IMR-90 (cell line): ENCODE measurements at regions not wholly inside any gene's neighbourhood (a gene's known extent, or its start where the extent isn't known, plus 50 kb on each side); places are given as distances from the start of the nearest gene placed in this dataset.

Experiments used
- ATAC-seq: fragments of 200-7000 bp; cut with Tn5 transposase; 2 replicates; pipeline ENCODE4 v1.9.1; 2020; ENCODE audit warnings: low read depth, mild to moderate bottlenecking, moderate library complexity
- BruUV-seq: library from RNA; stranded (reverse); fragments of 400-500 nt; replicated peaks from 2 replicates; lab custom pipeline; 2021; lab: Mats Ljungman, UMichigan
- CTCF ChIA-PET: fragments of 300-600 bp; formaldehyde crosslinking; extraction: SDS; loops from one replicate; lab custom pipeline; 2021; ENCODE audit warnings: antibody characterized with exemption; lab: Yijun Ruan, JAX
- POLR2A ChIA-PET: fragments of 300-600 bp; sonication (Branson Sonifier 250); formaldehyde crosslinking; loops from one replicate; lab custom pipeline; 2022; ENCODE audit warnings: antibody characterized with exemption; ENCODE audit not compliant: unreplicated experiment; lab: Charles Lee
- DNase-seq: peaks from one replicate; pipeline ENCODE4 v3.0.0; 2013
- H2AFZ ChIP-seq: replicated peaks from 2 replicates; pipeline ENCODE3; 2013; ENCODE audit warnings: low read length, mild to moderate bottlenecking; ENCODE audit not compliant: poor library complexity
- H2AK5ac ChIP-seq: 2 replicates; pipeline ENCODE4 v1.6.1; 2013; ENCODE audit warnings: low read depth, low read length, inconsistent platforms
- H2AK9ac ChIP-seq: replicated peaks from 2 replicates; pipeline ENCODE3; 2013; ENCODE audit warnings: mild to moderate bottlenecking, low read depth, low read length, moderate library complexity; ENCODE audit not compliant: poor library complexity
- H2BK120ac ChIP-seq: 2 replicates; pipeline ENCODE4 v1.6.1; 2013; ENCODE audit warnings: low read depth, low read length, inconsistent platforms
- H2BK15ac ChIP-seq: 3 replicates; pipeline ENCODE4 v1.6.1; 2013; ENCODE audit warnings: low read depth, low read length, inconsistent platforms
- H2BK20ac ChIP-seq: 2 replicates; pipeline ENCODE4 v1.6.1; 2013; ENCODE audit warnings: low read depth, mild to moderate bottlenecking, inconsistent platforms, low read length, moderate library complexity
- H2BK5ac ChIP-seq: 2 replicates; pipeline ENCODE4 v1.6.1; 2013; ENCODE audit warnings: mild to moderate bottlenecking, low read depth, low read length, inconsistent platforms; ENCODE audit not compliant: poor library complexity, severe bottlenecking
- H3K14ac ChIP-seq: replicated peaks from 2 replicates; pipeline ENCODE4 v1.6.1; 2013; ENCODE audit warnings: low read depth, low read length, inconsistent platforms
- H3K18ac ChIP-seq: 2 replicates; pipeline ENCODE4 v1.6.1; 2013; ENCODE audit warnings: low read depth, low read length, control low read depth
- H3K23ac ChIP-seq: 2 replicates; pipeline ENCODE4 v1.6.1; 2013; ENCODE audit warnings: low read depth, low read length, inconsistent platforms
- H3K27ac ChIP-seq: 2 replicates; pipeline ENCODE4 v1.5.1; 2013; ENCODE audit warnings: mild to moderate bottlenecking, control low read depth, low read length; ENCODE audit not compliant: insufficient read depth
- H3K27me3 ChIP-seq: 2 replicates; pipeline ENCODE4 v1.6.1; 2013; ENCODE audit warnings: low read length; ENCODE audit not compliant: control insufficient read depth, insufficient read depth
- H3K36me3 ChIP-seq: 2 replicates; pipeline ENCODE4 v1.6.1; 2013; ENCODE audit warnings: low read length, mixed read lengths; ENCODE audit not compliant: control insufficient read depth, insufficient read depth
- H3K4ac ChIP-seq: 2 replicates; pipeline ENCODE4 v1.6.1; 2013; ENCODE audit warnings: low read depth, low read length, inconsistent platforms
- H3K4me1 ChIP-seq: 2 replicates; pipeline ENCODE4 v1.6.1; 2013; ENCODE audit warnings: low read length, mixed read lengths; ENCODE audit not compliant: control insufficient read depth, insufficient read depth
- H3K4me2 ChIP-seq: 2 replicates; pipeline ENCODE4 v1.6.1; 2013; ENCODE audit warnings: low read depth, mild to moderate bottlenecking, control low read depth, low read length, moderate library complexity
- H3K4me3 ChIP-seq: 2 replicates; pipeline ENCODE4 v1.5.1; 2013; ENCODE audit warnings: low read depth, mild to moderate bottlenecking, control low read depth, low read length, moderate library complexity; ENCODE audit not compliant: insufficient read depth
- H3K56ac ChIP-seq: 2 replicates; pipeline ENCODE4 v1.6.1; 2013; ENCODE audit warnings: low read length, inconsistent platforms; ENCODE audit not compliant: insufficient read depth; ENCODE audit errors: extremely low read depth
- H3K79me1 ChIP-seq, 2 experiments: 2 replicates each; pipeline ENCODE4 v1.6.1; 2013; ENCODE audit warnings: low read length in 2 of 2, inconsistent platforms in 1 of 2, low read depth in 1 of 2
- H3K9ac ChIP-seq: 2 replicates; pipeline ENCODE4 v1.6.1; 2013; ENCODE audit warnings: low read depth, low read length, control low read depth
- H3K9me1 ChIP-seq: 2 replicates; pipeline ENCODE4 v1.6.1; 2013; ENCODE audit warnings: low read length, inconsistent platforms; ENCODE audit not compliant: insufficient read depth
- H3K9me3 ChIP-seq: 2 replicates; pipeline ENCODE4 v1.6.1; 2013; ENCODE audit warnings: low read length; ENCODE audit not compliant: control insufficient read depth, insufficient read depth
- H4K20me1 ChIP-seq: 2 replicates; pipeline ENCODE4 v1.6.1; 2013; ENCODE audit warnings: low read length, inconsistent platforms; ENCODE audit not compliant: insufficient read depth
- H4K5ac ChIP-seq: 2 replicates; pipeline ENCODE4 v1.6.1; 2013; ENCODE audit warnings: mild to moderate bottlenecking, low read depth, low read length, control low read depth
- H4K8ac ChIP-seq, 2 experiments: 2 replicates each; pipeline ENCODE4 v1.6.1; 2013; ENCODE audit warnings: low read depth in 2 of 2, low read length in 2 of 2, control low read depth in 1 of 2, inconsistent platforms in 1 of 2
- H4K91ac ChIP-seq: 2 replicates; pipeline ENCODE4 v1.6.1; 2013; ENCODE audit warnings: low read depth, low read length, inconsistent platforms; ENCODE audit not compliant: insufficient read depth
- MAFK ChIP-seq: IDR thresholded peaks from 2 replicates; pipeline ENCODE4 v1.6.1; 2012; ENCODE audit warnings: low read depth, low read length, improper control_type of control experiment
- MXI1 ChIP-seq: IDR thresholded peaks from 2 replicates; pipeline ENCODE4 v1.6.1; 2012; ENCODE audit warnings: low read depth, mild to moderate bottlenecking, low read length, moderate library complexity, borderline replicate concordance
- WGBS, 2 experiments: methylation state at CpG; one replicate each; pipeline versions ENCODE4 v1.1.5 to v1.1.7; 2013; ENCODE audit warnings: missing lambda C conversion rate in 2 of 2; ENCODE audit not compliant: insufficient read length in 1 of 2; ENCODE audit errors: extremely low coverage in 2 of 2; 5-methylcytosine and 5-hydroxymethylcytosine counted together
- dilution Hi-C: fragments of 300-500 bp; cut with HindIII; formaldehyde crosslinking; loops from one replicate; pipeline ENCODE4 v1.14.3; 2018; ENCODE audit warnings: low sequenced_read_pairs; ENCODE audit not compliant: unreplicated experiment
- in situ Hi-C: fragments of 300-500 bp; cut with MboI; formaldehyde crosslinking; loops from 3 replicates; pipeline ENCODE4 v1.14.3; 2019; ENCODE audit warnings: low sequenced_read_pairs, inconsistent platforms, mixed read lengths
- intact Hi-C: fragments of 100-400 bp; cut with micrococcal nuclease; formaldehyde crosslinking; loops from 2 replicates; pipeline ENCODE4 v1.10.0; 2022

DNA sequence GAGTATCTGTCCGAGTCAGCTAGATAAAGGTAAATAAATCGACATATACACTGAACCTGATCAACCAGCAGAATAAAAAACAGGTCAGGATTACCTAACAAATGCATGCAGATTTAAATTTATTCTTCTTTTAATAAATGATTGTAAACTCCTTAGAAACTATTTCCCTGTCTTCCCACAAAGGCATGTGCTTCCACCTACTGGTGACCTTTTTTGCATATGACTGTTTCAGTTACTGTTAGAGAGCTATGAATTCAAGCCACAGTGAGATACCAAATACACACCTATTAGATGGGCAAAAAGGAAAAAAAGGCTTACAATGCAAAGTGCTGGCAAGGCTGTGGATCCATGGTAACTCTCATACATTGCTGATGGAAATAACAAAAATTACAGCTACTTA, 957.4 kb upstream of the NCAM2 start:
- in situ Hi-C loops = no loop called here
- DNase-seq = no peak

More for the DNA sequence above, 957.4 kb upstream of the NCAM2 start:
- dilution Hi-C loops = no loop called here
- H3K56ac ChIP-seq = no peak overlapping the region
- no peak overlapping the region for H2AK9ac ChIP-seq
- ChIA-PET CTCF (no interaction called here), POLR2A (no interaction called here)
- H3K23ac ChIP-seq = no peak overlapping the region
- no peaks in the 10 kb centered on the region for H3K4me1 ChIP-seq
- no peak overlapping the region for H3K9ac ChIP-seq
- no peak overlapping the region for H2BK15ac ChIP-seq
- peaks cover 9% of the 10 kb centered on the region; the same call in 1 of the 2 replicates for H3K9me3 ChIP-seq
- no peak overlapping the region for H4K91ac ChIP-seq
- intact Hi-C loops = no loop called here
- no peak overlapping the region for H3K4ac ChIP-seq
- no peak overlapping the region for H4K8ac ChIP-seq
- H2AFZ ChIP-seq = no peak overlapping the region
- no peak overlapping the region for H3K4me2 ChIP-seq
- H2AK5ac ChIP-seq = no peak overlapping the region
- no peak overlapping the region for H3K14ac ChIP-seq
- no peaks in the 10 kb centered on the region for H4K20me1 ChIP-seq
- no peak overlapping the region for H3K18ac ChIP-seq
- no peak for TF ChIP-seq MAFK
- TF ChIP-seq MXI1 = no peak
- H4K5ac ChIP-seq = no peak overlapping the region
- no peaks in the 10 kb centered on the region for H3K36me3 ChIP-seq
- H3K27me3 ChIP-seq = no peaks in the 10 kb centered on the region
- ATAC-seq = no peak
- no peaks in the 10 kb centered on the region for H3K79me1 ChIP-seq
- H2BK20ac ChIP-seq = no peak overlapping the region
- H2BK120ac ChIP-seq = no peak overlapping the region
- H3K4me3 ChIP-seq = no peak overlapping the region
- WGBS, 2 experiments = no CpG with 5 or more reads among the region's 2 CpGs
- H3K27ac ChIP-seq = no peak overlapping the region
- no peaks in the 10 kb centered on the region for H3K9me1 ChIP-seq
- no peak overlapping the region for H2BK5ac ChIP-seq
- no TSS peak for BruUV-seq
